Iris pigment epithelial cell (primary cell): ENCODE measurements at regions not wholly inside any gene's neighbourhood (a gene's known extent, or its start where the extent isn't known, plus 50 kb on each side); places are given as distances from the start of the nearest gene placed in this dataset.
"Not testable (repeated sequence)": the region's sequence is repeated elsewhere in the genome, so short reads cannot be mapped to it uniquely, and the experiment has no call there.

ENCODE experiments used
- DNase-seq: peaks from one replicate; pipeline ENCODE4 v3.0.0-alpha.2; 2011; ENCODE audit warnings: low read depth

- DNase-seq, result no peak
Measured at GRCh38 chr11:71182791-71183677, 69.3 kb downstream of the SHANK2 start.

- DNase-seq, result no peak
Measured at GRCh38 chr11:71181566-71181965, 70.8 kb downstream of the SHANK2 start.

- DNase-seq, result no peak
Measured at GRCh38 chr11:71180694-71181470, 71.5 kb downstream of the SHANK2 start.

GRCh38 chr11:71179877-71180605 is 72.3 kb downstream of the SHANK2 start:
- DNase-seq, result no peak

- no peak for DNase-seq
Measured at GRCh38 chr11:71178076-71178475, 74.3 kb downstream of the SHANK2 start.

- no peak for DNase-seq
Measured at GRCh38 chr11:71176812-71177211, 75.6 kb downstream of the SHANK2 start.

GRCh38 chr11:71173709-71174108 is 78.7 kb downstream of the SHANK2 start:
- DNase-seq, result no peak

- DNase-seq, result no peak
Measured at GRCh38 chr11:71172680-71173079, 79.7 kb downstream of the SHANK2 start.

- no peak for DNase-seq
Measured at GRCh38 chr11:71171576-71171975, 80.8 kb downstream of the SHANK2 start.

GRCh38 chr11:71170624-71171423 is 81.6 kb downstream of the SHANK2 start:
- no peak for DNase-seq

GRCh38 chr11:71169313-71169712 is 83.1 kb downstream of the SHANK2 start:
- no peak for DNase-seq

- DNase-seq, result not testable (repeated sequence)
Measured at GRCh38 chr11:71167814-71168213, 84.6 kb downstream of the SHANK2 start.

- DNase-seq, result no peak
Measured at GRCh38 chr11:71165771-71166170, 86.6 kb downstream of the SHANK2 start.

- no peak for DNase-seq
Measured at GRCh38 chr11:71164621-71165020, 87.8 kb downstream of the SHANK2 start.

- DNase-seq, result no peak
Measured at GRCh38 chr11:71164186-71164585, 88.2 kb downstream of the SHANK2 start.

- no peak for DNase-seq
Measured at GRCh38 chr11:71163371-71163770, 89.0 kb downstream of the SHANK2 start.

- DNase-seq, result no peak
Measured at GRCh38 chr11:71158936-71159335, 93.4 kb downstream of the SHANK2 start.

- DNase-seq, result not testable (repeated sequence)
Measured at GRCh38 chr11:71157676-71158075, 94.7 kb downstream of the SHANK2 start.

GRCh38 chr11:71156301-71156700 is 96.1 kb downstream of the SHANK2 start:
- DNase-seq, result no peak

- no peak for DNase-seq
Measured at GRCh38 chr11:71155846-71156245, 96.5 kb downstream of the SHANK2 start.

- no peak for DNase-seq
Measured at GRCh38 chr11:71154261-71154805, 98.0 kb downstream of the SHANK2 start.
